ENCODE measurements at regions not wholly inside any gene's neighbourhood (a gene's known extent, or its start where the extent isn't known, plus 50 kb on each side); places are given as distances from the start of the nearest gene placed in this dataset.
"Not testable (repeated sequence)": the region's sequence is repeated elsewhere in the genome, so short reads cannot be mapped to it uniquely, and the experiment has no call there.

DNA sequence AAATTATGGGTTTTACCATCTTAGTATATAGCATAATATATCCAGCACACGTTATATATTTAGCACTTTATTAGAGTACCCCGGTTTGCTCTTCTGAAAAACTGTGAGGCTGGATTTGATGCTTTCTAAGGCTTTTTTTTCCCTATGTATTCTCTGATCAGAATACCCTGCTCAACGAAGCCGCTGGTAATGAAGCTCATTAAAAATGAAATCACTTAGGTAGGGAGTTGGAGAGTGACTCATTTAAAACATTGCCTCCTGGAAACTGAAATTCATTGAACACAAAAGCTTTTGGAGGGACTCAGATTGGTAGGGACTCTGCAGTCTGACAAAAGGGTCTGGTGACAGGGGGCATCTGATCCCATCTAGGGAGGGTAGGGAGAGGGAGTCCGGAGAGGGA lies 365.4 kb upstream of the MEX3C start:
- TF ChIP-seq POLR2AphosphoS5 (IDR thresholded peaks at IDR 0.05; ENCODE audit: insufficient read depth in 1 of 2, low read depth in 1 of 2) (no peak), POLR2A (IDR thresholded peaks at IDR 0.05) (no peak)
- TF ChIP-seq, protein P1, sequence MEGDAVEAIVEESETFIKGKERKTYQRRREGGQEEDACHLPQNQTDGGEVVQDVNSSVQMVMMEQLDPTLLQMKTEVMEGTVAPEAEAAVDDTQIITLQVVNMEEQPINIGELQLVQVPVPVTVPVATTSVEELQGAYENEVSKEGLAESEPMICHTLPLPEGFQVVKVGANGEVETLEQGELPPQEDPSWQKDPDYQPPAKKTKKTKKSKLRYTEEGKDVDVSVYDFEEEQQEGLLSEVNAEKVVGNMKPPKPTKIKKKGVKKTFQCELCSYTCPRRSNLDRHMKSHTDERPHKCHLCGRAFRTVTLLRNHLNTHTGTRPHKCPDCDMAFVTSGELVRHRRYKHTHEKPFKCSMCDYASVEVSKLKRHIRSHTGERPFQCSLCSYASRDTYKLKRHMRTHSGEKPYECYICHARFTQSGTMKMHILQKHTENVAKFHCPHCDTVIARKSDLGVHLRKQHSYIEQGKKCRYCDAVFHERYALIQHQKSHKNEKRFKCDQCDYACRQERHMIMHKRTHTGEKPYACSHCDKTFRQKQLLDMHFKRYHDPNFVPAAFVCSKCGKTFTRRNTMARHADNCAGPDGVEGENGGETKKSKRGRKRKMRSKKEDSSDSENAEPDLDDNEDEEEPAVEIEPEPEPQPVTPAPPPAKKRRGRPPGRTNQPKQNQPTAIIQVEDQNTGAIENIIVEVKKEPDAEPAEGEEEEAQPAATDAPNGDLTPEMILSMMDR (IDR thresholded peaks at IDR 0.05), result no peak
- intact Hi-C loops (cut with DNase I), result no loop called here
- H3K4me3 ChIP-seq, result no peak overlapping the region

GRCh38 chr18:51563396-51563795 lies 365.9 kb upstream of the MEX3C start:
- Histone ChIP-seq H3K27ac (no peak overlapping the region), H3K9me3 (no peaks in the 10 kb centered on the region), H3K36me3 (no peaks in the 10 kb centered on the region), H3K27me3 (no peaks in the 10 kb centered on the region), H3K4me3 (no peak overlapping the region), H3K4me1 (no peaks in the 10 kb centered on the region)
- no peak for TF ChIP-seq POLR2A (IDR thresholded peaks at IDR 0.05)
- TF ChIP-seq, protein P1 (IDR thresholded peaks at IDR 0.05), result no peak
- no peak for TF ChIP-seq POLR2AphosphoS5 (IDR thresholded peaks at IDR 0.05; ENCODE audit: insufficient read depth in 1 of 2, low read depth in 1 of 2)
- intact Hi-C loops (cut with DNase I), result no loop called here
- no peak for DNase-seq (ENCODE audit: extremely low spot score in 2 of 2)

More for the DNA sequence above, 365.4 kb upstream of the MEX3C start:
- Histone ChIP-seq H3K27me3 (no peaks in the 10 kb centered on the region), H3K4me1 (no peaks in the 10 kb centered on the region), H3K36me3 (no peaks in the 10 kb centered on the region), H3K27ac (no peak overlapping the region), H3K9me3 (no peaks in the 10 kb centered on the region)
- no peak for DNase-seq (ENCODE audit: extremely low spot score in 2 of 2)

DNA sequence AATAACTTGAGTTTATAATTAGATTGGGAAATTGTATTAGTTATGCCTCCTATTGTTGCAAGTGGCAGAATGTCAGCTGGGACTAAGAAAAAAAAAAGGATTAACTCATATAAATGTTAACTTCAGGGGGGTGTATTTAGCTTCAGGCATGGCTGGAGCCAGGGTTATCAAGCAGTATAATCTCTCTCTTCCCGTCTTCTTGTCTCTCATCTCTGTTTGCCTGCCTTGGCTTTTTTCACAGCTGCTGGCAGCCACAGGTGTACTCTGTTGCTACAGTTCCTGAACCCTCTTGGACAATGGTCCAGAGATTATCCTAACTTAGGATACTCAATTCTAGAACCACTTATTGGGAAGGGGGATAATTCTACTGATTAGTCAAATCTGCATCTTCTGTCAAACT lies 370.7 kb upstream of the MEX3C start:
- no peak overlapping the region for H3K27ac ChIP-seq
- intact Hi-C loops (cut with DNase I), result no loop called here
- no peak for DNase-seq (ENCODE audit: extremely low spot score in 2 of 2)
- H3K36me3 ChIP-seq, result no peaks in the 10 kb centered on the region
- H3K9me3 ChIP-seq, result no peaks in the 10 kb centered on the region
- H3K27me3 ChIP-seq, result no peaks in the 10 kb centered on the region
- H3K4me3 ChIP-seq, result no peak overlapping the region
- H3K4me1 ChIP-seq, result no peaks in the 10 kb centered on the region
- TF ChIP-seq, protein P1 (IDR thresholded peaks at IDR 0.05), result no peak
- TF ChIP-seq POLR2A (IDR thresholded peaks at IDR 0.05) (no peak), POLR2AphosphoS5 (IDR thresholded peaks at IDR 0.05; ENCODE audit: insufficient read depth in 1 of 2, low read depth in 1 of 2) (no peak)

GRCh38 chr18:51569153-51569552 lies 371.7 kb upstream of the MEX3C start:
- H3K27ac ChIP-seq, result no peak overlapping the region
- H3K36me3 ChIP-seq, result no peaks in the 10 kb centered on the region
- no peak for DNase-seq (ENCODE audit: extremely low spot score in 2 of 2)
- H3K4me1 ChIP-seq, result no peaks in the 10 kb centered on the region
- no peak for TF ChIP-seq POLR2A (IDR thresholded peaks at IDR 0.05)
- TF ChIP-seq, protein P1 (IDR thresholded peaks at IDR 0.05), result no peak
- TF ChIP-seq POLR2AphosphoS5 (IDR thresholded peaks at IDR 0.05; ENCODE audit: insufficient read depth in 1 of 2, low read depth in 1 of 2), result no peak
- H3K4me3 ChIP-seq, result no peak overlapping the region
- intact Hi-C loops (cut with DNase I), result no loop called here
- H3K27me3 ChIP-seq, result no peaks in the 10 kb centered on the region
- H3K9me3 ChIP-seq, result no peaks in the 10 kb centered on the region

DNA sequence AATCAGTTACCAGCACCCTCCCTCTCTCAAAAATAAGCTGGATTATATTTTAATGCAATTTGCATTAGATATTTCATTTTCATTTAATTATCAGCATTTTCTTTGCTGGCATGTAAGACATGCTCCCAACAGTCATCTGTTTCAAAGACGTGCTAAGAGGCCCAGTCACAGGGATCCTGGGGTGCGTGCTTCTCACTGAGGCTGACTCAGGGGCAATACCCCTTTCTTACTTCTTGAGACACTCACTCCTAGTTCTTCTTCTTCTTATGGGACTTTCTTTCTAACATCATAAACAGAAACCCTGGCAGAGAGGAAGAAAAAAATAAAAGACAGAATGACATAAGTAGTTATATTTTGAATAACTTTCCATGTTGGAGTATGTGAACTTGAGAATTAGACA lies 372.1 kb upstream of the MEX3C start:
- no peaks in the 10 kb centered on the region for H3K4me1 ChIP-seq
- no peak for DNase-seq (ENCODE audit: extremely low spot score in 2 of 2)
- H3K4me3 ChIP-seq, result no peak overlapping the region
- no peaks in the 10 kb centered on the region for H3K36me3 ChIP-seq
- H3K27me3 ChIP-seq, result no peaks in the 10 kb centered on the region
- intact Hi-C loops (cut with DNase I), result no loop called here
- no peaks in the 10 kb centered on the region for H3K9me3 ChIP-seq
- H3K27ac ChIP-seq, result no peak overlapping the region
- TF ChIP-seq POLR2A (IDR thresholded peaks at IDR 0.05), result no peak
- TF ChIP-seq, protein P1 (IDR thresholded peaks at IDR 0.05), result no peak
- TF ChIP-seq POLR2AphosphoS5 (IDR thresholded peaks at IDR 0.05; ENCODE audit: insufficient read depth in 1 of 2, low read depth in 1 of 2), result no peak

DNA sequence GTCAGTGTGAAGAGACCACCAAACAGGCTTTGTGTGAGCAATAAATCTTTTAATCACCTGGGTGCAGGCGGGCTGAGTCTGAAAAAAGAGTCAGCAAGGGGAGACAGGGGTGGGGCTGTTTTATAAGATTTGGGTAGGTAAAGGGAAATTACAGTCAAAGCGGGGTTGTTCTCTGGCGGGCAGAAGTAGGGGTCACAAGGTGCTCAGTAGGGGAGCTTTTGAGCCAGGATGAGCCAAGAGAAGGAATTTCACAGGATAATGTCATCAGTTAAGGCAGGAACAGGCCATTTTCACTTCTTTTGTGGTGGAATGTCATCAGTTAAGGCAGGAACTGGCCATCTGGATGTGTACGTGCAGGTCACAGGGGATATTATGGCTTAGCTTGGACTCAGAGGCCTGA lies 372.6 kb upstream of the MEX3C start:
- H3K4me1 ChIP-seq; H3K9me3 ChIP-seq; intact Hi-C loops (cut with DNase I); H3K4me3 ChIP-seq; H3K36me3 ChIP-seq; H3K27me3 ChIP-seq; DNase-seq (ENCODE audit: extremely low spot score in 2 of 2); H3K27ac ChIP-seq: not testable (repeated sequence)

DNA sequence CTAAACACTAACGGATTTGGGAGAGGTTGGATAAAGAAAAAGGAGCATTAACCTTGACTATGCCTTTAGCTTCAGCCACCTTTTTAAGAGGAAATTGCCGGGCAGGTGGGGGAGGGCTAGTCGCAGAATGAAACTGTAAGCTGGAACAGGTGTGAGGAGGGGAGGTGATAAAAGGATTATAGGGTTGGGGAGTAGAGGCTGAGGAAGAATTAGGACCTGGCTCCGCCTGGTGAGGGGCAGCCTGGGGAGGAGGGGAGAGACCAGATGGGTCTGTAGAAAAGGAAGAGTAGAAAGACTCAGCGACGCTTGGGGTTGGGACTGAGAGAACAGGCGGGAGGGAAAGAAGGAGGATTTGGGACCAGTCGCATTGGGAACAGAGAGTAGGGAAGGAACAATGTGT lies 376.4 kb upstream of the MEX3C start:
- intact Hi-C loops (cut with DNase I); H3K4me1 ChIP-seq; H3K36me3 ChIP-seq; H3K9me3 ChIP-seq; H3K27ac ChIP-seq; H3K4me3 ChIP-seq; H3K27me3 ChIP-seq; DNase-seq (ENCODE audit: extremely low spot score in 2 of 2): not testable (repeated sequence)

Data from vagina (tissue), 2 donors.